Liver (tissue), 3 donors: ENCODE measurements at regions not wholly inside any gene's neighbourhood (a gene's known extent, or its start where the extent isn't known, plus 50 kb on each side); places are given as distances from the start of the nearest gene placed in this dataset.

Experiments
- SP1 ChIP-seq: IDR thresholded peaks from 2 replicates; pipeline ENCODE4 v1.6.1; 2018; ENCODE audit warnings: antibody characterized with exemption, mild to moderate bottlenecking
- TF ChIP-seq, protein P1 (sequence below): IDR thresholded peaks from 2 replicates; pipeline ENCODE4 v1.6.1; 2016; ENCODE audit warnings: antibody characterized with exemption, mild to moderate bottlenecking
- TF ChIP-seq, protein P2 (sequence below): IDR thresholded peaks from 2 replicates; pipeline ENCODE4 v1.6.1; 2016; ENCODE audit warnings: antibody characterized with exemption
- TF ChIP-seq, protein P3 (sequence below): fragments of 150-350 bp; IDR thresholded peaks from 2 replicates; pipeline ENCODE4 v1.5.1; 2017; ENCODE audit warnings: improper control_type of control experiment, low read depth, low read length; ENCODE audit not compliant: missing input control
- donor health status: healthy.
- donor health status: healthy.

DNA sequence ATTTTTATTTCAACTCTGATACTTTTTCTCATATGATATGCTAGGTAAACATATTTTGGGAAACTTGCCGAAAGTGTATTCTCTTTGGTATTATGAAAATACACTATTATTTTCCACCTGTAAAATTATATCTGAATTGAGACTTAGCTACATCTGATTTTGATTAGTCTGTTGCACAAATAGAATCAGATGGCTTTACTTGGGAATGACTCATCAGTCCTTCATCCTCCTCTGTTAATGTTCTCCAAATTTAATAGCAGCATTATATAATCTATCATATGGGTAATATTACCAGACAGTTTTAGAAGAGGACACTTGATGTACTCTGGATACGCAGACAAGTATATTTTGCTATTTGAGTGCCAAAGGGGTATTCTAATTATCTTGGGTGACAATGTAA lies 245.3 kb downstream of the CTH start:
- TF ChIP-seq, protein P1, sequence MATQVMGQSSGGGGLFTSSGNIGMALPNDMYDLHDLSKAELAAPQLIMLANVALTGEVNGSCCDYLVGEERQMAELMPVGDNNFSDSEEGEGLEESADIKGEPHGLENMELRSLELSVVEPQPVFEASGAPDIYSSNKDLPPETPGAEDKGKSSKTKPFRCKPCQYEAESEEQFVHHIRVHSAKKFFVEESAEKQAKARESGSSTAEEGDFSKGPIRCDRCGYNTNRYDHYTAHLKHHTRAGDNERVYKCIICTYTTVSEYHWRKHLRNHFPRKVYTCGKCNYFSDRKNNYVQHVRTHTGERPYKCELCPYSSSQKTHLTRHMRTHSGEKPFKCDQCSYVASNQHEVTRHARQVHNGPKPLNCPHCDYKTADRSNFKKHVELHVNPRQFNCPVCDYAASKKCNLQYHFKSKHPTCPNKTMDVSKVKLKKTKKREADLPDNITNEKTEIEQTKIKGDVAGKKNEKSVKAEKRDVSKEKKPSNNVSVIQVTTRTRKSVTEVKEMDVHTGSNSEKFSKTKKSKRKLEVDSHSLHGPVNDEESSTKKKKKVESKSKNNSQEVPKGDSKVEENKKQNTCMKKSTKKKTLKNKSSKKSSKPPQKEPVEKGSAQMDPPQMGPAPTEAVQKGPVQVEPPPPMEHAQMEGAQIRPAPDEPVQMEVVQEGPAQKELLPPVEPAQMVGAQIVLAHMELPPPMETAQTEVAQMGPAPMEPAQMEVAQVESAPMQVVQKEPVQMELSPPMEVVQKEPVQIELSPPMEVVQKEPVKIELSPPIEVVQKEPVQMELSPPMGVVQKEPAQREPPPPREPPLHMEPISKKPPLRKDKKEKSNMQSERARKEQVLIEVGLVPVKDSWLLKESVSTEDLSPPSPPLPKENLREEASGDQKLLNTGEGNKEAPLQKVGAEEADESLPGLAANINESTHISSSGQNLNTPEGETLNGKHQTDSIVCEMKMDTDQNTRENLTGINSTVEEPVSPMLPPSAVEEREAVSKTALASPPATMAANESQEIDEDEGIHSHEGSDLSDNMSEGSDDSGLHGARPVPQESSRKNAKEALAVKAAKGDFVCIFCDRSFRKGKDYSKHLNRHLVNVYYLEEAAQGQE, result no peak
- TF ChIP-seq, protein P2, sequence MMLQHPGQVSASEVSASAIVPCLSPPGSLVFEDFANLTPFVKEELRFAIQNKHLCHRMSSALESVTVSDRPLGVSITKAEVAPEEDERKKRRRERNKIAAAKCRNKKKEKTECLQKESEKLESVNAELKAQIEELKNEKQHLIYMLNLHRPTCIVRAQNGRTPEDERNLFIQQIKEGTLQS, result no peak
- TF ChIP-seq, protein P3, sequence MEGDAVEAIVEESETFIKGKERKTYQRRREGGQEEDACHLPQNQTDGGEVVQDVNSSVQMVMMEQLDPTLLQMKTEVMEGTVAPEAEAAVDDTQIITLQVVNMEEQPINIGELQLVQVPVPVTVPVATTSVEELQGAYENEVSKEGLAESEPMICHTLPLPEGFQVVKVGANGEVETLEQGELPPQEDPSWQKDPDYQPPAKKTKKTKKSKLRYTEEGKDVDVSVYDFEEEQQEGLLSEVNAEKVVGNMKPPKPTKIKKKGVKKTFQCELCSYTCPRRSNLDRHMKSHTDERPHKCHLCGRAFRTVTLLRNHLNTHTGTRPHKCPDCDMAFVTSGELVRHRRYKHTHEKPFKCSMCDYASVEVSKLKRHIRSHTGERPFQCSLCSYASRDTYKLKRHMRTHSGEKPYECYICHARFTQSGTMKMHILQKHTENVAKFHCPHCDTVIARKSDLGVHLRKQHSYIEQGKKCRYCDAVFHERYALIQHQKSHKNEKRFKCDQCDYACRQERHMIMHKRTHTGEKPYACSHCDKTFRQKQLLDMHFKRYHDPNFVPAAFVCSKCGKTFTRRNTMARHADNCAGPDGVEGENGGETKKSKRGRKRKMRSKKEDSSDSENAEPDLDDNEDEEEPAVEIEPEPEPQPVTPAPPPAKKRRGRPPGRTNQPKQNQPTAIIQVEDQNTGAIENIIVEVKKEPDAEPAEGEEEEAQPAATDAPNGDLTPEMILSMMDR, result no peak
- TF ChIP-seq SP1, result no peak
